ENCODE measurements at regions not wholly inside any gene's neighbourhood (a gene's known extent, or its start where the extent isn't known, plus 50 kb on each side); places are given as distances from the start of the nearest gene placed in this dataset.

- TF ChIP-seq CBX5 (IDR thresholded peaks at IDR 0.05; ENCODE audit: borderline replicate concordance, low read depth) (no peak), GABPB1 (CRISPR knock-in tag; IDR thresholded peaks at IDR 0.05) (no peak), ZNF217 (CRISPR knock-in tag; IDR thresholded peaks at IDR 0.05) (no peak), MAZ (CRISPR knock-in tag; conservative IDR thresholded peaks at IDR 0.05 in 1 of 2, IDR thresholded peaks at IDR 0.05 in 1 of 2) (no peak), GTF2F1 (IDR thresholded peaks at IDR 0.05; ENCODE audit: low read depth, low read length) (no peak), KLF10 (CRISPR knock-in tag; IDR thresholded peaks at IDR 0.05) (no peak), NFATC3 (IDR thresholded peaks at IDR 0.05) (no peak), CTCF (IDR thresholded peaks at IDR 0.05 in 2 of 3, conservative IDR thresholded peaks at IDR 0.05 in 1 of 3; ENCODE audit: insufficient read depth in 2 of 3, low read depth in 1 of 3, low read length in 3 of 3) (no peak), POLR2A (conservative IDR thresholded peaks at IDR 0.05) (no peak), CEBPB (tag; IDR thresholded peaks at IDR 0.05) (no peak), SREBF2 (CRISPR knock-in tag; IDR thresholded peaks at IDR 0.05) (no peak)
Observed at GRCh38 chrX:38871129-38872029, 70.1 kb downstream of the MID1IP1 start.
